Ovary (tissue), 7 donors: ENCODE measurements at regions not wholly inside any gene's neighbourhood (a gene's known extent, or its start where the extent isn't known, plus 50 kb on each side); places are given as distances from the start of the nearest gene placed in this dataset.

Source experiments
- DNase-seq, 5 donors: peaks; one replicate each; pipeline ENCODE4 v3.0.0-alpha.2; 2019 to 2020
- H3K27ac ChIP-seq, 2 donors: fragments of 200-600 bp; one replicate each; pipeline versions ENCODE4 v1.5.1 to v1.8.0; 2019 to 2022
- H3K27me3 ChIP-seq: fragments of 200-600 bp; one replicate; pipeline ENCODE4 v1.8.0; 2022
- H3K36me3 ChIP-seq: fragments of 200-600 bp; sonication (generic); one replicate; pipeline ENCODE4 v1.5.1; 2019
- H3K4me1 ChIP-seq: one replicate; pipeline ENCODE4 v1.8.1; 2013; ENCODE audit warnings: mild to moderate bottlenecking, moderate library complexity; ENCODE audit not compliant: insufficient read depth
- H3K4me3 ChIP-seq: fragments of 200-600 bp; sonication (generic); one replicate; pipeline ENCODE4 v1.5.1; 2017
- H3K9me3 ChIP-seq, 2 donors: fragments of 200-600 bp in 1 of 2; sonication (generic) in 1 of 2; one replicate each; pipeline versions ENCODE4 v1.5.1 to v1.8.1; 2013 to 2019; ENCODE audit warnings: mild to moderate bottlenecking in 1 of 2, moderate library complexity in 1 of 2
- CTCF ChIP-seq, 3 donors: fragments of 450-650 bp in 2 of 3; fragments of 200-600 bp in 1 of 3; IDR thresholded peaks; one replicate each; pipeline versions ENCODE4 v1.5.1 to v1.8.0; 2016 to 2022; ENCODE audit warnings: antibody characterized with exemption in 3 of 3, mild to moderate bottlenecking in 1 of 3
- EP300 ChIP-seq: sonication (generic); formaldehyde crosslinking; IDR thresholded peaks from one replicate; pipeline ENCODE4 v1.6.1; 2017; ENCODE audit warnings: antibody characterized with exemption
- POLR2A ChIP-seq: fragments of 450-650 bp; IDR thresholded peaks from one replicate; pipeline ENCODE4 v1.6.1; 2017; ENCODE audit warnings: antibody characterized with exemption, mild to moderate bottlenecking, moderate library complexity
- WGBS, 3 donors: extraction: QIAGEN DNeasy Blood & Tissue Kit in 1 of 3; methylation state at CpG; one replicate each; pipeline versions ENCODE4 v1.1.5 to v1.1.7; 2013 to 2017; 5-methylcytosine and 5-hydroxymethylcytosine counted together
- intact Hi-C, 4 donors: fragments of 100-400 bp; cut with DNase I; formaldehyde crosslinking; loops; one replicate each; pipeline versions ENCODE4 v1.11.0 to v1.15.1; 2022 to 2023
- donor health status: DM: no; HTN: no; CAD: no; lungs with moderate emphysema.
- donor health status: DM: no; HTN: no; CAD: no.
- donor health status: Bipolar disorder and iron deficiency.
- donor health status: DM: no; HTN: no; CAD: no.
- donor health status: DM: yes; HTN: yes; CAD: no.

- no peaks in the 10 kb centered on the region for H3K9me3 ChIP-seq
- H3K4me3 ChIP-seq = no peak overlapping the region
- no peaks in the 10 kb centered on the region for H3K4me1 ChIP-seq
- DNase-seq = no peak
- H3K36me3 ChIP-seq = no peaks in the 10 kb centered on the region
- H3K27me3 ChIP-seq = no peaks in the 10 kb centered on the region
- WGBS, 3 donors = 53 to 65% (median 60%) methylated on average over 2 of the region's 2 CpGs
- intact Hi-C loops = no loop called here
- no peak overlapping the region for H3K27ac ChIP-seq
- TF ChIP-seq CTCF (IDR thresholded peaks at IDR 0.05) = no peak
- no peak for TF ChIP-seq POLR2A
- no peak for TF ChIP-seq EP300
Observed at GRCh38 chr4:28358606-28359005, 1498.0 kb downstream of the STIM2 start.

GRCh38 chr4:28360681-28361080, 1500.0 kb downstream of the STIM2 start:
- DNase-seq = no peak

GRCh38 chr4:28362169-28362568, 1501.5 kb downstream of the STIM2 start:
- no peak overlapping the region for H3K27ac ChIP-seq
- H3K4me3 ChIP-seq = no peak overlapping the region
- H3K36me3 ChIP-seq = no peaks in the 10 kb centered on the region
- H3K27me3 ChIP-seq = no peaks in the 10 kb centered on the region
- 64 to 76% (median 71%) methylated on average over 4 of the region's 4 CpGs for WGBS, 3 donors
- no peak for TF ChIP-seq EP300
- DNase-seq = no peak
- intact Hi-C loops = no loop called here
- H3K9me3 ChIP-seq = no peaks in the 10 kb centered on the region
- no peaks in the 10 kb centered on the region for H3K4me1 ChIP-seq

More at GRCh38 chr4:28360681-28361080, 1500.0 kb downstream of the STIM2 start:
- TF ChIP-seq EP300 (no peak), CTCF (IDR thresholded peaks at IDR 0.05) (no peak), POLR2A (no peak)
- H3K27me3 ChIP-seq = no peaks in the 10 kb centered on the region
- H3K27ac ChIP-seq = no peak overlapping the region
- no peaks in the 10 kb centered on the region for H3K4me1 ChIP-seq
- no peaks in the 10 kb centered on the region for H3K9me3 ChIP-seq
- H3K36me3 ChIP-seq = no peaks in the 10 kb centered on the region
- H3K4me3 ChIP-seq = no peak overlapping the region
- 65 to 84% (median 83%) methylated on average over 2 of the region's 2 CpGs for WGBS, 3 donors
- intact Hi-C loops = no loop called here

- no peak for DNase-seq
- 79 to 89% (median 80%) methylated on average over 1 of the region's 1 CpG for WGBS, 3 donors
- no peaks in the 10 kb centered on the region for H3K27me3 ChIP-seq
- no peaks in the 10 kb centered on the region for H3K4me1 ChIP-seq
- TF ChIP-seq CTCF (IDR thresholded peaks at IDR 0.05) = no peak
- no peak for TF ChIP-seq EP300
- TF ChIP-seq POLR2A = no peak
- no peaks in the 10 kb centered on the region for H3K36me3 ChIP-seq
- no peak overlapping the region for H3K4me3 ChIP-seq
- intact Hi-C loops = no loop called here
- H3K27ac ChIP-seq = no peak overlapping the region
- H3K9me3 ChIP-seq = no peaks in the 10 kb centered on the region
Observed at GRCh38 chr4:28369499-28369898, 1508.9 kb downstream of the STIM2 start.

GRCh38 chr4:28373191-28373590, 1512.5 kb downstream of the STIM2 start:
- H3K4me1 ChIP-seq = no peaks in the 10 kb centered on the region
- H3K9me3 ChIP-seq = no peaks in the 10 kb centered on the region
- H3K4me3 ChIP-seq = no peak overlapping the region
- no peak for DNase-seq
- H3K36me3 ChIP-seq = no peaks in the 10 kb centered on the region
- intact Hi-C loops = no loop called here
- H3K27ac ChIP-seq = no peak overlapping the region
- no peaks in the 10 kb centered on the region for H3K27me3 ChIP-seq
- TF ChIP-seq EP300 (no peak), CTCF (IDR thresholded peaks at IDR 0.05) (no peak), POLR2A (no peak)
